ENCODE measurements at regions not wholly inside any gene's neighbourhood (a gene's known extent, or its start where the extent isn't known, plus 50 kb on each side); places are given as distances from the start of the nearest gene placed in this dataset.

DNA sequence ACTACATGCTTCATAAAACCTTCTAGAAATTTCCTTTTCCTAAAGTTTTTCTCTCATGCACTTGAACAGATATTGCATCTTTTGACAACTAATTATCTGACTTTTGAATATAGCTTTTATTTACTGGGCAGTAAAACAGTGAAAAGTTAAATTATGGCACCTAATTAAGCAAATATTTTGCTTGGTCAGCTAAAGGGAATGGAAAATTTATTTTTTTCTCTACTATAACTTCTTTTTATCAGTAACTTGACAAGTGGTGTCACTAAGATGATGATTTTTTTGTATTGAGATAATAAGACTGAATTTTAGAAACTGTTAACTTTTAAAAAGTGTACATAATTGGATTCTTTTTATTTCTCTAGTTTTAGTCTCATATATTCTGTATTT is 351.6 kb downstream of the PIK3C3 start:
- BruUV-seq (replicated peaks) = no TSS peak
- no peaks in the 10 kb centered on the region for H3K36me3 ChIP-seq (ENCODE audit: control insufficient read depth, insufficient read depth, low read length)
- no peak overlapping the region for H3K4me2 ChIP-seq (ENCODE audit: insufficient read depth, low read length)
- TF ChIP-seq RAD21 (CRISPR knock-in tag; conservative IDR thresholded peaks at IDR 0.05 in 1 of 2, IDR thresholded peaks at IDR 0.05 in 1 of 2) = no peak
- H3K9me3 ChIP-seq (replicated peaks; ENCODE audit: control insufficient read depth, insufficient read depth, low read depth, low read length) = no peaks in the 10 kb centered on the region
- H3K9ac ChIP-seq (ENCODE audit: insufficient read depth in 1 of 2, low read depth in 2 of 2, low read length in 2 of 2) = no peak overlapping the region
- no peaks in the 10 kb centered on the region for H3K9me1 ChIP-seq (ENCODE audit: control insufficient read depth, insufficient read depth, low read length)
- CTCF ChIA-PET (ENCODE audit: low intra/inter-chr PET ratio) = no interaction called here
- FAIRE-seq = no peak
- in situ Hi-C loops (cut with MboI) = no loop called here
- H2AFZ ChIP-seq (ENCODE audit: low read depth, low read length) = no peak overlapping the region
- H3K27ac ChIP-seq (ENCODE audit: extremely low read depth, low read depth, low read length) = no peak overlapping the region
- H3K27me3 ChIP-seq (ENCODE audit: control insufficient read depth in 2 of 2, insufficient read depth in 2 of 2, low read length in 2 of 2) = no peaks in the 10 kb centered on the region
- H3K4me3 ChIP-seq = no peak overlapping the region
- no peak for DNase-seq (ENCODE audit: extremely low read depth in 1 of 4, low spot score in 3 of 4)
- intact Hi-C loops (cut with micrococcal nuclease) = no loop called here
- no peaks in the 10 kb centered on the region for H3K4me1 ChIP-seq (replicated peaks in 1 of 2; ENCODE audit: control insufficient read depth in 2 of 2, insufficient read depth in 2 of 2, low read length in 2 of 2)
- POLR2A ChIA-PET = no interaction called here
- H3K79me2 ChIP-seq (ENCODE audit: control insufficient read depth, insufficient read depth, low read length) = no peaks in the 10 kb centered on the region
- ATAC-seq = no peak
- H4K20me1 ChIP-seq (replicated peaks; ENCODE audit: control insufficient read depth, insufficient read depth, low read length) = no peaks in the 10 kb centered on the region

DNA sequence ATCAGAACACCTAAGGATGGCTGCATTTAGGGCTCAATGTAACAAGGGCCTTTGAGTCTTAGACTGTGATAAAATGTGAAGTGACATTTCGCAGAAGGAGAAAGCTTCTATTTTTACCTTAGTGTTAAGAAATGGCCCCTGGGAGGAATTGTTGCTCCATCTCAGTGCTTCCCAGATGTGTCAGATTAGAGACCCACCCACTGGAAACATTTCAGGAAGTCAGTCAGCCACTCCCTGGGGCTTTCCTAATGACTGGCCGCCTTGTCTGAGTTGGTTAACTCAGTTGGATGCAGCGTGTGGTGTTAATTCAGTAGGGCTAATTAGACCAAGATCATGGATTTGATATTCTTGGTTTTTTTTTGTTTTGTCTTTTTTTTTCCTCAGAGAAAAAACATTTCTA is 355.9 kb downstream of the PIK3C3 start:
- intact Hi-C loops (cut with micrococcal nuclease) = no loop called here
- no peak for ATAC-seq
- no peak for FAIRE-seq
- Histone ChIP-seq H3K4me2 (ENCODE audit: insufficient read depth, low read length) (no peak overlapping the region), H3K27me3 (ENCODE audit: control insufficient read depth in 2 of 2, insufficient read depth in 2 of 2, low read length in 2 of 2) (no peaks in the 10 kb centered on the region), H3K4me1 (replicated peaks in 1 of 2; ENCODE audit: control insufficient read depth in 2 of 2, insufficient read depth in 2 of 2, low read length in 2 of 2) (no peaks in the 10 kb centered on the region), H3K9me3 (replicated peaks; ENCODE audit: control insufficient read depth, insufficient read depth, low read depth, low read length) (no peaks in the 10 kb centered on the region), H3K27ac (ENCODE audit: extremely low read depth, low read depth, low read length) (no peak overlapping the region), H3K79me2 (ENCODE audit: control insufficient read depth, insufficient read depth, low read length) (no peaks in the 10 kb centered on the region), H3K4me3 (no peak overlapping the region), H2AFZ (ENCODE audit: low read depth, low read length) (no peak overlapping the region), H3K9me1 (ENCODE audit: control insufficient read depth, insufficient read depth, low read length) (no peaks in the 10 kb centered on the region), H4K20me1 (replicated peaks; ENCODE audit: control insufficient read depth, insufficient read depth, low read length) (no peaks in the 10 kb centered on the region), H3K9ac (ENCODE audit: insufficient read depth in 1 of 2, low read depth in 2 of 2, low read length in 2 of 2) (no peak overlapping the region), H3K36me3 (ENCODE audit: control insufficient read depth, insufficient read depth, low read length) (no peaks in the 10 kb centered on the region)
- no TSS peak for BruUV-seq (replicated peaks)
- TF ChIP-seq, protein P1, sequence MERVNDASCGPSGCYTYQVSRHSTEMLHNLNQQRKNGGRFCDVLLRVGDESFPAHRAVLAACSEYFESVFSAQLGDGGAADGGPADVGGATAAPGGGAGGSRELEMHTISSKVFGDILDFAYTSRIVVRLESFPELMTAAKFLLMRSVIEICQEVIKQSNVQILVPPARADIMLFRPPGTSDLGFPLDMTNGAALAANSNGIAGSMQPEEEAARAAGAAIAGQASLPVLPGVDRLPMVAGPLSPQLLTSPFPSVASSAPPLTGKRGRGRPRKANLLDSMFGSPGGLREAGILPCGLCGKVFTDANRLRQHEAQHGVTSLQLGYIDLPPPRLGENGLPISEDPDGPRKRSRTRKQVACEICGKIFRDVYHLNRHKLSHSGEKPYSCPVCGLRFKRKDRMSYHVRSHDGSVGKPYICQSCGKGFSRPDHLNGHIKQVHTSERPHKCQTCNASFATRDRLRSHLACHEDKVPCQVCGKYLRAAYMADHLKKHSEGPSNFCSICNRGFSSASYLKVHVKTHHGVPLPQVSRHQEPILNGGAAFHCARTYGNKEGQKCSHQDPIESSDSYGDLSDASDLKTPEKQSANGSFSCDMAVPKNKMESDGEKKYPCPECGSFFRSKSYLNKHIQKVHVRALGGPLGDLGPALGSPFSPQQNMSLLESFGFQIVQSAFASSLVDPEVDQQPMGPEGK (CRISPR knock-in tag; IDR thresholded peaks at IDR 0.05; ENCODE audit: borderline replicate concordance) = no peak
- no peak for DNase-seq (ENCODE audit: extremely low read depth in 1 of 4, low spot score in 3 of 4)
- POLR2A ChIA-PET = no interaction called here
- in situ Hi-C loops (cut with MboI) = no loop called here
- WGBS (ENCODE audit: insufficient coverage, low coverage, missing lambda C conversion rate) = 0% methylated on average over 3 of the region's 3 CpGs
- CTCF ChIA-PET (ENCODE audit: low intra/inter-chr PET ratio) = no interaction called here
